SU-DHL-6 (cell line): ENCODE measurements at regions not wholly inside any gene's neighbourhood (a gene's known extent, or its start where the extent isn't known, plus 50 kb on each side); places are given as distances from the start of the nearest gene placed in this dataset.

Source experiments
- EZH2phosphoT487 ChIP-seq: fragments of 200-600 bp; sonication (generic), shearing (Covaris generic); conservative IDR thresholded peaks from 2 replicates; pipeline ENCODE4 v1.6.1; 2018; ENCODE audit warnings: mild to moderate bottlenecking, antibody characterized with exemption, low read length, moderate library complexity, mixed read lengths
- TF ChIP-seq, protein P1 (sequence below): fragments of 200-600 bp; sonication (generic); IDR thresholded peaks from one replicate; pipeline ENCODE4 v1.5.1; 2017; ENCODE audit warnings: antibody characterized with exemption, mild to moderate bottlenecking, low read length, moderate library complexity; ENCODE audit not compliant: insufficient read depth, poor library complexity, severe bottlenecking

DNA sequence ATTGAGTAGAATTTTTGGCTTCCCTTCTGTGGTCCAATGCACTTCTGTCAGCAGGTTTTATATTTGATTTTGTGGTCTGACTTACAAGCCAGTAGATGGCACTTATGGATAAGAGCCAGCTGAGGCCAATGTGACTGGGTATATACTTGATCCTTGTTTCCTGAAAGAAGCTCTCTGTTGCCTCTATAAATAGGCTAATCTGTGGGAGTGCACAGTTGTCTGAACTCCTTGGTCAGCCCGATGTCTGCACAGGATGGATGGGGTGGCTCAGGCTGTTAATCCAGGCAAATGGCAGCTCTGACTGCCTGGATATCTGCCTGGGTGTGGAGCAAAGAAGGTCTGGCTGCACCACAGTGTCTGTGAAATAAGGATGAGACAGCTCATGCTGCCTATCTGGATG lies 1183.7 kb upstream of the PRMT6 start:
- TF ChIP-seq, protein P1, sequence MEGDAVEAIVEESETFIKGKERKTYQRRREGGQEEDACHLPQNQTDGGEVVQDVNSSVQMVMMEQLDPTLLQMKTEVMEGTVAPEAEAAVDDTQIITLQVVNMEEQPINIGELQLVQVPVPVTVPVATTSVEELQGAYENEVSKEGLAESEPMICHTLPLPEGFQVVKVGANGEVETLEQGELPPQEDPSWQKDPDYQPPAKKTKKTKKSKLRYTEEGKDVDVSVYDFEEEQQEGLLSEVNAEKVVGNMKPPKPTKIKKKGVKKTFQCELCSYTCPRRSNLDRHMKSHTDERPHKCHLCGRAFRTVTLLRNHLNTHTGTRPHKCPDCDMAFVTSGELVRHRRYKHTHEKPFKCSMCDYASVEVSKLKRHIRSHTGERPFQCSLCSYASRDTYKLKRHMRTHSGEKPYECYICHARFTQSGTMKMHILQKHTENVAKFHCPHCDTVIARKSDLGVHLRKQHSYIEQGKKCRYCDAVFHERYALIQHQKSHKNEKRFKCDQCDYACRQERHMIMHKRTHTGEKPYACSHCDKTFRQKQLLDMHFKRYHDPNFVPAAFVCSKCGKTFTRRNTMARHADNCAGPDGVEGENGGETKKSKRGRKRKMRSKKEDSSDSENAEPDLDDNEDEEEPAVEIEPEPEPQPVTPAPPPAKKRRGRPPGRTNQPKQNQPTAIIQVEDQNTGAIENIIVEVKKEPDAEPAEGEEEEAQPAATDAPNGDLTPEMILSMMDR = no peak
- TF ChIP-seq EZH2phosphoT487 = no peak
